ENCODE measurements at regions not wholly inside any gene's neighbourhood (a gene's known extent, or its start where the extent isn't known, plus 50 kb on each side); places are given as distances from the start of the nearest gene placed in this dataset.
A peak's percentile ranks its signal among the peaks of the same experiment; 100 is the strongest.

- Histone ChIP-seq H2AFZ (ENCODE audit: low read length) (no peak overlapping the region), H3K4me3 (replicated peaks in 1 of 4; ENCODE audit: control extremely low read depth in 1 of 4, insufficient read depth in 1 of 4, low read depth in 3 of 4, low read length in 4 of 4) (no peak overlapping the region), H3K27me3 (ENCODE audit: control insufficient read depth, insufficient read depth, low read length) (peaks cover 4% of the 10 kb centered on the region), H3K4me1 (ENCODE audit: control insufficient read depth, extremely low read depth, insufficient read depth, low read length) (no peaks in the 10 kb centered on the region), H3K27ac (ENCODE audit: insufficient read depth, low read length) (no peak overlapping the region), H3K79me2 (ENCODE audit: control insufficient read depth, insufficient read depth, low read length) (no peaks in the 10 kb centered on the region), H3K9me3 (ENCODE audit: control insufficient read depth, insufficient read depth, low read depth, low read length) (no peaks in the 10 kb centered on the region), H3K4me2 (ENCODE audit: extremely low read depth, insufficient read depth, low read length) (no peak overlapping the region), H3K9ac (ENCODE audit: insufficient read depth, low read length) (no peak overlapping the region), H4K20me1 (ENCODE audit: control insufficient read depth, extremely low read depth, insufficient read depth, low read length) (no peaks in the 10 kb centered on the region), H3K36me3 (ENCODE audit: control insufficient read depth, insufficient read depth, low read length) (no peaks in the 10 kb centered on the region)
- DNase-seq (ENCODE audit: low read depth in 2 of 2) = peak in 1 of 2 donors; percentile 19
- no peak for TF ChIP-seq EZH2 (IDR thresholded peaks at IDR 0.05; ENCODE audit: low read length, missing control alignments)
- TF ChIP-seq CTCF (conservative IDR thresholded peaks at IDR 0.05 in 1 of 2, IDR thresholded peaks at IDR 0.05 in 1 of 2; ENCODE audit: low read depth in 1 of 2, low read length in 2 of 2) = no peak
These were observed 170.3 kb upstream of the MGAT5 start for GRCh38 chr2:134083548-134083947.

- H3K4me3 ChIP-seq (replicated peaks in 1 of 4; ENCODE audit: control extremely low read depth in 1 of 4, insufficient read depth in 1 of 4, low read depth in 3 of 4, low read length in 4 of 4) = no peak overlapping the region
- H2AFZ ChIP-seq (ENCODE audit: low read length) = no peak overlapping the region
- no peaks in the 10 kb centered on the region for H3K79me2 ChIP-seq (ENCODE audit: control insufficient read depth, insufficient read depth, low read length)
- TF ChIP-seq EZH2 (IDR thresholded peaks at IDR 0.05; ENCODE audit: low read length, missing control alignments) = no peak
- no peak for TF ChIP-seq CTCF (conservative IDR thresholded peaks at IDR 0.05 in 1 of 2, IDR thresholded peaks at IDR 0.05 in 1 of 2; ENCODE audit: low read depth in 1 of 2, low read length in 2 of 2)
- no peaks in the 10 kb centered on the region for H3K4me1 ChIP-seq (ENCODE audit: control insufficient read depth, extremely low read depth, insufficient read depth, low read length)
- H3K4me2 ChIP-seq (ENCODE audit: extremely low read depth, insufficient read depth, low read length) = no peak overlapping the region
- H3K9me3 ChIP-seq (ENCODE audit: control insufficient read depth, insufficient read depth, low read depth, low read length) = no peaks in the 10 kb centered on the region
- no peaks in the 10 kb centered on the region for H3K27me3 ChIP-seq (ENCODE audit: control insufficient read depth, insufficient read depth, low read length)
- no peak for DNase-seq (ENCODE audit: low read depth in 2 of 2)
- no peak overlapping the region for H3K27ac ChIP-seq (ENCODE audit: insufficient read depth, low read length)
- no peaks in the 10 kb centered on the region for H4K20me1 ChIP-seq (ENCODE audit: control insufficient read depth, extremely low read depth, insufficient read depth, low read length)
- no peak overlapping the region for H3K9ac ChIP-seq (ENCODE audit: insufficient read depth, low read length)
- H3K36me3 ChIP-seq (ENCODE audit: control insufficient read depth, insufficient read depth, low read length) = no peaks in the 10 kb centered on the region
These were observed 167.2 kb upstream of the MGAT5 start for GRCh38 chr2:134086594-134087219.

DNA sequence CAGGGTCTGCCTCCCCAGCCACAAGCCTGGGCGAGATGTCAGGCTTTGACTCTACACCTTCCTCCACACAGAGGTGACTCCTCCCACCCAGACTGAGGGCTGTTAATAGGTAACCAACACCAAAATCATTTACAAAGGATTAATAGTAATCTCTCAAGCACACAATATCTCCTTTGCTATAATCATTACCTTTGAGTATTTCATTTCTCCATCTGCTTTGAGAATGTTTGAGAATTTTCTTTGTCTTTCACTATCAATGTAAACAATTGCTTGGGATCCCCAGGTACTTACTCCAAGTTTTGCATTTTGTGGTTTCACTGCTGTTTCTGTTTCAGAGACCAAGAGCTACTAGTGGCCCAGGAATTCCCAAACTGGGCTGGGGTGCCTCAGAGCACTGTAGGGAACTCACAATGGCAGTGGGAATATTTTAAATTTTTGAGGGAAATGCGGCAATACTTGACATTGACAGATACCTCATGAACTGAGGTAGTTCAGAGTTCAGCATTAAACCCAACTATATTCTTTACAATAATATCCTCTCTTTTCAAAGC is 166.4 kb upstream of the MGAT5 start:
- Histone ChIP-seq H3K36me3 (ENCODE audit: control insufficient read depth, insufficient read depth, low read length) (no peaks in the 10 kb centered on the region), H3K9ac (ENCODE audit: insufficient read depth, low read length) (no peak overlapping the region), H4K20me1 (ENCODE audit: control insufficient read depth, extremely low read depth, insufficient read depth, low read length) (no peaks in the 10 kb centered on the region), H3K9me3 (ENCODE audit: control insufficient read depth, insufficient read depth, low read depth, low read length) (no peaks in the 10 kb centered on the region), H2AFZ (ENCODE audit: low read length) (no peak overlapping the region), H3K4me3 (replicated peaks in 1 of 4; ENCODE audit: control extremely low read depth in 1 of 4, insufficient read depth in 1 of 4, low read depth in 3 of 4, low read length in 4 of 4) (no peak overlapping the region), H3K79me2 (ENCODE audit: control insufficient read depth, insufficient read depth, low read length) (no peaks in the 10 kb centered on the region), H3K27me3 (ENCODE audit: control insufficient read depth, insufficient read depth, low read length) (no peaks in the 10 kb centered on the region), H3K27ac (ENCODE audit: insufficient read depth, low read length) (no peak overlapping the region), H3K4me2 (ENCODE audit: extremely low read depth, insufficient read depth, low read length) (no peak overlapping the region), H3K4me1 (ENCODE audit: control insufficient read depth, extremely low read depth, insufficient read depth, low read length) (no peaks in the 10 kb centered on the region)
- no peak for TF ChIP-seq CTCF (conservative IDR thresholded peaks at IDR 0.05 in 1 of 2, IDR thresholded peaks at IDR 0.05 in 1 of 2; ENCODE audit: low read depth in 1 of 2, low read length in 2 of 2)
- no peak for TF ChIP-seq EZH2 (IDR thresholded peaks at IDR 0.05; ENCODE audit: low read length, missing control alignments)
- DNase-seq (ENCODE audit: low read depth in 2 of 2) = peak in 1 of 2 donors; percentile 59
